HG02970 (cell line): ENCODE measurements at regions not wholly inside any gene's neighbourhood (a gene's known extent, or its start where the extent isn't known, plus 50 kb on each side); places are given as distances from the start of the nearest gene placed in this dataset.

Experiments used
- ATAC-seq: cut with Tn5 transposase; IDR thresholded peaks from one replicate; pipeline ENCODE4 v1.9.1; 2021; ENCODE audit warnings: mild to moderate bottlenecking, moderate library complexity, moderate number of reproducible peaks; ENCODE audit not compliant: unreplicated experiment, low FRiP score

DNA sequence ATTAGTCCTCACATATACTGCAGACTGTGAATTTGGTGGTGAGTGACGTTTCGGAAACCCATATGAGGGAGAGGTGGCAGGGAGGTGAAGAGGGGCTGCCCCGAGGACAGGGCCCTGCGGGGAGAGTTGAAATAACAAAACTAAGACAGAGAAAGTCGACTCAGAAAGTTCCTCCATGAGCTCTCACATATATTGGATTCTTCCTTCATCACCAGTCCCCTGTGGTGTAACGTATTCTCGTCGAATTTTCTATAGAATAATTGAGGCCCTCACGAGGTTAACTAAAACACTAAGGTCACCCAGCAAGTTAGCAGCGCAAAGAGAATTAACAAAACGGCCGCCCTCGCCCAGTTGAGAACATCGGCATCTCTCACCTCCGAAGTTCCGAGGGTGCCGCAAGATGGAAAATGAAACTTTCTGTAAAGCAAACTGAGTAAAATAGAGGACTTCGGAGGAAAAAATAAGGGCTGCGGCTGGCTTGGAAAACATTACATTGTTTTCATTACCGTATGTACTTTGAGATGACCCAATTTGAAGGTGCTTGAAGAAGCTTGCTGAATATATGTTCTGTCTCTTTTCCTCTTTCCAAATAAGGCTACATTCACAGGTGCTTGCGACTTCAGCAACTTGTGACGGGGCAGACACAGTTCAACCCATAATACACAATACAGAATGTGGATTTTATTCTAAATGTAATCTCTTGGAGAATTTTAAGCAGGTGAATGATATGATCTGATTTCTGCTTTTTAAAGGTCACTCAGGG lies 490.9 kb upstream of the JARID2 start:
- no peak for ATAC-seq

DNA sequence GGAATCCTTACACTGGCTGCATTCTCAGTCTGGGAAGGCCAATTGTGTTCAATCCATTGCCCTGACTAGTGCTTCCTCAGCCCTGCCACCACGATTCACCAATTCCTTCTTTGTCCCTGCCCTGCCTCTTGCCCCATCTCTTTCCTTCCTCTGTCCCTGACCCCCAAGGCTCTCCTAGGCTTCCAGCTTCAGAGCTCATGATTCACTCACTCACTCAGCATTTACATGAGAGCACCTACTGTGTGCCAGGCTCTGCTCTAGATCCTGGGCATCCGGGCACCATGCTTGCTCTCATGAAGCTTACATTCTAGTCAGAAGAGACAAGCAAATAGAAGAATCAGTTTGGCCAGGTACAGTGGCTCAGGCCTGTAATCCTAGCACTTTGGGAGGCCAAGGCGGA lies 489.5 kb upstream of the JARID2 start:
- no peak for ATAC-seq

DNA sequence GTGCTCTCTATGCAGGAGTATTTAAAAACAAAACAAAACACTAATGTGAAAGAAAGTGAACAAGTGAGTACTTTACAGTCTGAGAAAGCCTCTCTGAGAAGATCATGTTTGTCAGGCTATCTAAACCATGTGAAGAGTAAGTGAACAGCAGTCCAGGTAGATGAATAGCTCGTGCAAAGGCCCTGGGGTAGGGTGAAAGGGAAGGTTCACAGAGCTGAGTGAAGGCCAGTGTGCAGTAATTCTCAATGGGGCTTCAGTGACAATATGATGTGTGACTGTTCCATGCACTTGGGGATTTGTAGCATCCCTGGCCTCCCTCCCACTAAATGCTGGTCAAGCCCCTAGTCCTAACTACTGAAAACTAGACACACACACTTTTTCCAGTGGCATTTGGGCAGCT lies 488.9 kb upstream of the JARID2 start:
- ATAC-seq: no peak

DNA sequence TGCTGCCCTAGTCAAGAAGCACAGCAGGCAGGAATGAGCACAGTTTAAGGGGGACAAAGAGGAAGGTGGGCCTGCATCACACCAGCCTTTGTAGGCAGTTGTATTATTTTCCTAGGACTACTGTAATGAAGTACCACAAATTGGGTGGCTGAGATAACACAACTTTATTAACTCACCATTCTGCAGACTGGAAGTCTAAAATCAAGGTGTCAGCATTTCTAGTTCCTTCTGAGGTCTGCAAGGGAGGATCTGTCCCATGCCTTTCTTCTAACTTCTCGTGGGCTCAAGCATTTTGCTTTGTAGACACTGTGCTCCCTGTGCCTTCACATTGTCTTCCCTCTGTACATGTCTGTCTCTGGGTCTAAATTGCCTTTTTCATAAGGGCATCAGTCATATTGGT lies 488.5 kb upstream of the JARID2 start:
- no peak for ATAC-seq

DNA sequence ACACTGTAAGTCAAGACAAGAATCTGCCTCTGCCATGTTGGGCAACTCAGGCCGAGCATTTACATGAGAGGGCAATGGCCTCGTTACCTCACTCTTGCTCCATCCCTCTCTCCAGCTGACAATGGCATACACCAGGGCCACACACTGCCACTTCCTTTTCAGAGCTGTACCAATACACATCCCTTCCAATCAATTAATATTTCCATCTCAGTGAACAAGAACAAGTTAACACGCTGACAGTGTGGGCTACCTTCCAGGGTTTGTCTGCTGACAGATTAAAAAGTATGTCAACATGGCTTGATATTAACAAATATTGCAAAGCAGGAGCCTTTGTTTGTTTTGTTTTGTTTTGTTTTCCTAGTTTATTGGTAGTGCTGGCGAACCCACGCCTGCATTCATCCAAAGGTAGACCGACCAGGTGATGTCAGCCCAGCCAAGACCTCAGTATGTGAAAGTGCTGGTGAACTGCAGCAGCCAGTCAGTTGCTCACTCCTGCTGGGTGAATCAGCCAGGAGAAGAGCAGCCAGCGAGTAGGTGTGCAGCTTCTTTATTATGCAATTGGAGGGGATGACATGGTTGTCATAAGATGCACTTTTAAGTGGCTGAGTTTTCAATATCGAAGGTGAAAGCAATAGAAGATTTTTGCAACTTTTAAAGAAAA lies 487.3 kb upstream of the JARID2 start:
- ATAC-seq: no peak

DNA sequence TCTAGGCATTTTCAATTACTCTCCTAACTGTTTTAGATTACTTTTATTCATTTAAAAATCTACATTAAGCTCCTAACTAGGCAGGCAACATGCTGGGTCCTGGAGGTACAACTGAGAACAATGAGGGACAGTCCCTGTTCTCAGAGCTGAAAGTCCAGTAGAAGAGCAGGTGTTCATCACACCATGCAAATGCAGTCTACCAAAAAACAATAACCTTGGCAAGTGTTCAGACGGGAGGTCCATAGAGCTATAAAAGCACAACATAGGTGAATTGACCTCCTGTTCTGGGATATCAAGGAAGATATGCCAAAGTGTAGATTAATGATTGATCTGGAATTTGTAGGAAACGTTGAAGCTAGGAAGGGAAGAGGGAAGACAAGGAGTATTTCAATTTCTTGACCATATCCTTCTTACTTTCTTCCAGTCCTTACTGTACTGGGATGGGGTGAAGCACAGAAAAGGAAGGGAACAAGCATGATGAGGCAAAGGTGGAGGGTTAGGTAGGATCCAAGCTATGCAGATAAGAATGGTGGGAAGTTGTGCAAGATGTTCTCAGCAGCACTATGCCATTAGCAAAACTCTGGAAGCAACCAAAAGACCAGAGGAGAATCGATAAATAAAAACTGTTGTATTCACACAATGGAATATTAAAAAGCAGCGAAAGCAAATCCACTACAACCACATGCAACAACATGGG lies 485.7 kb upstream of the JARID2 start:
- no peak for ATAC-seq

DNA sequence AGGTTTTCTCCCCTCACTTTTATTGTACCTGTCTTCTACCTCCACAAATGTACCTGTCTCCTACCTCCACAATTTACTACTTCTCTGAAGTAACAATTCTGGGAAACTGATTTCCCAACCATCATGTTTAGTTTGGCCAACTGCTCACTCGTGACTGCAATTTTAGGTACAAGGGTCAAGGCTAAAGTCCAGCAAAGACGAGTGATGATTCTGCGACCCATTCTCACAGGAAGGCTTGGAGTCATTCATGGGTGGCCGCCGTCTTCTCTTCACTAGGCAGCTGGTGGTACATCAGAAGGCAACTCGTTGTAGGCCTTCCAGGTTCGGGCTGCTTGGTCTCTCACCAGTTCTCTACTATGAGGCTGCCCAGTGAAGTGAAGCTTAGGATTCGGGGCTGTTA lies 483.8 kb upstream of the JARID2 start:
- ATAC-seq: no peak

DNA sequence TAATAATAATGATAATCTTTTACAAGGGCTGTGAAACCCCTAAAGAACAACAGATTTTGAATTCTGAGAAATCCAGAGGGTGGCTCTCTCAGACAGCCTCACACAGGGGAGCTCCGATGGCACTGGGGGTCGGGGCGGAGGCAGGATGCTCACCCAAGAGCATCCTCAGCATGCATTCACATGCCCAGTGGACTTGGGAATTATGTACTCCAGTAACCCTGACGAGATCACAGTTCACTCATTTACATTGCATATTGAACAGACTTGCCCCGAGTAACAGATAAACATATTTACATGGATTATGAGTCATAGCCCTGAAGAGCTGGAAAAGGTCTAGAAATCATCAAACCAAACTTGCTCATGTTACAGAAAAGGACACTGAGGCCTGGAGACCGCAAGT lies 482.7 kb upstream of the JARID2 start:
- no peak for ATAC-seq

DNA sequence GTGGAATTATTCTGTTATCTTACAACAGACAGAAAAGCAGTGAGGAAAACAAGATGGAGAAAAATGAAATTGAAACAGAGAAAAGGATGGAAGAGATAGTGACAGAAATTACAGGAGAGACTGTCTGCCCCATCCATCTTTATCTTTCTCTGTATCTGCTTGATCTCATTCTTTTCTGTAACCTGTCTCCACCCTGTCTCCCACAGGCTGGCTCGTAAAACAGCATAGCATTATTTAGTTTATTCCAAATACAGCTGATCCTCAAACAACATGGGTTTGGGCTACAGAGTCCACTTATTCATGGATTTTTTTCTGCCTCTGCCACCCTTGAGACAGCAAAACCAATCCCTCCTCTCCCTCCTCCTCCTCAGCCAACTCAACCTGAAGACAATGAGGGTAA lies 482.3 kb upstream of the JARID2 start:
- no peak for ATAC-seq

DNA sequence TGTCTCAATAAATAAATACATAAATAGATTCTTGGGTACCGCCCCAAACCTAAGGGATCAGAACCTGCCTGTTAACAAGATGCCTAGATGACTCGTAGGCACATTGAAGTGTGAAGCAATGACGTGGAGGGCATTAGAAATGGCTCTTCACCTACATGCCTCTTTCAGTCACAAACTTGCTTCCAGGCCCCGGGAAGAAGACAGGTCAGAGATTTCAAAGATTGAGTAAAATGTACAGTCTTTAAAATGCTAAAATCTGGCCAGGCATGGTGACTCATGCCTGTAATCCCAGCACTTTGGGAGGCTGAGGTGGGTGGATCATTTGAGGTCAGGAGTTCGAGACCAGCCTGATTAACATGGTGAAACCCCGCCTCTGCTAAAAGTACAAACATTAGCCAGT lies 480.8 kb upstream of the JARID2 start:
- no peak for ATAC-seq

DNA sequence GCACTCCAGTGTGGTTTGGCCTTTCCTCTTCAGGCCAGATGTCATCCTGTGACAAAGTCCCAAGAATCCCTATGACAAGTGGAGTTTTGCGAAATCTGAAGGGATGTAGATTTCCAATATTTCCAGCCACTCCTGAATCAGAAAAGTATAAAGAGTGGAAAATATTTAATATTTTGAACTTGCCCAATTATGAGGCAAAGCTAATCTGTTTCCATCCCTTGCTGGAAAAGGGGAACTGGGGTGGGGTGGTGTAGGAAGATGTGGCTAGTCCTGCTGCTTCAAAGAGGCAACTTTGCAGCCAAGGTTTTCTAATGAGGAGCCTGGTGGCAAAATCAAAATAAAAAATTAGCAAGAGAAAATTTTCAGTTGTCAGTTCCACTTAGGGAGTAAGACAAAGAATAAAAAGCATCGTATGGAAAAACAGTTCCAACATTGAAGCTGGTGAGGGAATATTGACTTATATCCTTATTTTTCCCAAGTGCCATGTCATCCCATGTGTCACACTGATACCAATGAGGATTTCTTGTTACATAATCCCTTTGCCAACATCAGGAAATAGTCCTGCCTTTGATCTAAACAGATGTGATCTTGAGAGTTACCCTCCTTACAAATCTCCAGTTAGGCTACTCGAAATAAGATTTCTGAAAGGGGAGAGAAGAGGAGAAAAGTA lies 480.0 kb upstream of the JARID2 start:
- ATAC-seq: no peak

DNA sequence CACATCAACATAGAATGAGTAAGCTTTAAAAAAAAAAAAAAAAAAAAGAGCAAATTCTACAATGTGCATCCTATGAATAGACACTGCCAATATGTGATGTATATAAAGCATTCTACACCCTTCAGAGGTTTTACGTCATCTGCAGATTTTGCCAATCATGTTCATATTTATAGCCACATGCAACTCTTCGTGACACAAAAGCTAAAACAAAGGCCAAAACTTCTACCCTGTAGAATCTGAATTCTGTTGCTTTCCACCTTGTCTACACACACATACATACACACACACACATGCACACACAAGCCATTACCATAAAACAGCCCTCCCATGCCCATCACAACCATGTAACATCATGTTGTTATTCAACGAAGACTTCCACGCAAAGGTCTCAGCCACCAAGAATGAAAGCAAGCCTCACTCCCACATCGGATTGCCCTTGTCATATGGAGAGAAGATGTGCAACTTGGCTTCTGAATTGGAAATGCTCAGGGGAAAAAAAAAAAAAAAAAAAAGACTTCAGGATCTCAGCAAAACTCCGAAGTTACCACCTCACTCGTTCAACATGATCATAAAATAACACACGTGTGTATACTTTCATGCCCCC lies 479.4 kb upstream of the JARID2 start:
- ATAC-seq: no peak

DNA sequence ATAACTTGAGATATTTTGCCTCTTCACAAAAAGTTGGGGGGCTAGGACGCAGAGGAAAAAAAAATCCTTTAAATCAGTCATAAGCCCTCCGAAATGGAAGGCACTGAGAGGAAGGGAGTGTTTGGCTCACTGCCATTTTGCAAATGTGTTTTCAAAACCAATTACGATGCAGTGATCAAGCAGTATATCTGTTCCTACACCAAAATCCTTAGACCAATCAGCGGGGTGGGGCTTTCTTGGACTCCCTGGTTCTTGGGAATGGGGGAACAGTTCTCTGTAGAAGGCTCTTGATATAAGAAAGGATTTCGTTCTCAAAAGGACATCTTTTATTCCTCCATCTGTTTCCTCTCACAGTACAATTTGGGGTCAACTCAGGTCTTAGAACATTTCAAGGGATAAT lies 478.6 kb upstream of the JARID2 start:
- no peak for ATAC-seq

DNA sequence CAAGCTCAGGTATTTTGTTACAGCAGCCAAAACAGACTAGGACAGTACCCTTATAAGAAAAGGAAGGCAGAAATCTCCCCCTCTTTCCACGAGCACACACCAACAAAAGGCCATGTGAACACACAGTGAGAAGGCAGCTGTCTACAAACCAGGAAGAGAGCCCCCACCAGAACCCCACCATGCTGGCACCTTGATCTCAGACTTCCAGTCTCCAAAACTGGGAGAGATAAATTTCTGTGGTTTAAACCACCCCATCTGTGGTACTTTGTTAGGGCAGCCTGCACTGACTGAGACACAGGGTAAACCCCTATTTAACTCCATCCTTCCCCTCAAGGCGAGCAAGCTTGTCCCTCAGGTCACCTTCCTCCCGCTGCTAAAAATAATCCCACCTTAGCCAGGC lies 475.8 kb upstream of the JARID2 start:
- ATAC-seq: no peak

DNA sequence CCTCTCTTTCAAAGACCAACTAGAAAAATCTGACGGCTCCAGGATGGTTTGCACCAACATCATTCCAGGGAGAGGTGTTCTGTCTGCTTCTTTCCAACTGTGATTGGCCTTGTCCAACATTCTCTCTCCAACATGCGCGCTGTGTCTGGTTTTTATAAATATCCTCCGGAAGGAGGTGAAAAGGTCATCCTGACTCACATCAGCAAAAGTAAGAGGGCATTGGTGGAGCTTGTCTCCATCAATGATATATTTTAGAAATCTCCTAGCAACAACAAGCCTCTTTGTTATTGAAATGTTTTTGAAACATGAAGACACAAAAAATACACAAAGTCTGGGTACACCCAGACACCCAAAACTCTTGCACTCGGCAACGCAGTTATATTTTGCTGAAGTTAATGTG lies 475.3 kb upstream of the JARID2 start:
- ATAC-seq: no peak

DNA sequence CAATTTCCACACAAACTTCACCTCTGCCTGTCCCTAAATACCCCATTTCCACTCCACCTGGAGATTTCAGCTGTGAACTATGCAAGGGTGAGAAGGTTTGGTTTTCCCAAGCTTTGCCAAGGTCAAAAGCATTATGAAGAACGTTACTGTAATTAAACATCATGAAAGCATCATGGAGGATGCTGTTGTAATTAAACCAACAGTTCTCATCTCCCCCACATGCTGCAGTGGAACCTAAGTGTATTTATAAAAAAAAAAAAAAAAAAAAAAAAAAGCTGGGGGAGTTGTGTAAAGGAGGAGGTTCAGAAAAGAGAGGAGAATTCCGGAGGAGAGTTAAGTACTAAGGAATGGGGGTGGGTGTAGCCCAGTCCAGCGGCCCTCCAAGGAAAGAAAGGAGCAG lies 474.9 kb upstream of the JARID2 start:
- ATAC-seq: no peak

DNA sequence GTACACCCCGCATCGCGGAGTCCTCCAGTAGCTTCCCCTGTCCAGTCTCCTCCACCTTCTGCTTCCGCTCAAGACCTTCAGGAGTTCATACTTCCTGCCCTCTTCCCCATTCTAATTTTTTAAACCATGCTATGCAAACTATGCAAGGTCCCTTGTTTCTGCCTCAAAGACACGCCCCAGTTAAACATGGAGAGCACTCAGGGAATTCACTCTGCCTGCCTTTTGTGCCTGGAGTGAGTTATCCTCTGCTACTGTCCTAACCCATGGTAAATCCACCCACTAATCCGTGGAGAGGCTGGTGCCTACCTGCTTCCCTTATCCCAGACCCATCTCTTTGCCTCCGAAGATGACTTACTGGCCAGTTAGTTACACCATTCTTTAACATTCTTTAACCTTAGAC lies 473.7 kb upstream of the JARID2 start:
- no peak for ATAC-seq

DNA sequence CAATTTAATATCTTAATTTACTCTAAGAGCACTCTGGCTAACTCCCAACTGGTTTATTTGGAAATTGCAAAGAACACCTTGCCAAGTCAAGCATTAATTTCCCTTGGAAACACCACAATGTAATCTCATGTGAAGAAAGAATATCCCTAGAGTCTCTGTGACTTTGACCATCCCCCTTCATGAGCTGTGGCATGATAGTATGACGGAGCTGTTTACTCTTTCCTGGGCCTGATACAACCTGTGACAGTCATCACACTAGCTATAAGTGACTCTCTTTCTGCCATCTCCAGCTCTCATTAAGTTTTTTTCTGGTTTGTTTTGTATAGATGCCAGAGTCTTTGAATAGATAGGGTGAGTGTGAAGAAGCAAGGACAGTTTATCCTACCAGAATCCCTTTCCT lies 470.3 kb upstream of the JARID2 start:
- no peak for ATAC-seq

DNA sequence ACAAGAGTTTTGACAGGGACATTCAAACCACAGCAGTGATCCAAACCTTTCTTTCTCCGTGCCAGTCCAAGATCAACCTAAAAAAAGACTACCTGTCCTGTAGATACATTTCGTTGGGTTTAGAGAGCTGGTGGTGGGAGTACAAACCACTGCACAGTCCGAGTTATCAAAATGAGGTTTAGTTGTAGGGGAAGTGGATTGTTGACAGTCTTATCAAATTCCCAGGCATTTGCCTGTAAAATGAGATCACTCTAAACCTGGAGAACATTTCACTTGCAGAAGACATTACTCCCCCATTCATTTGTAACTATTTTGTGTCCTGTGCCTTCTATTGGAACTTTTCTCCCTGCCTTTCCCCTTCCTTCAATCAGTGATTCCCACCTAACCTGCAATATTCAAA lies 469.6 kb upstream of the JARID2 start:
- no peak for ATAC-seq

DNA sequence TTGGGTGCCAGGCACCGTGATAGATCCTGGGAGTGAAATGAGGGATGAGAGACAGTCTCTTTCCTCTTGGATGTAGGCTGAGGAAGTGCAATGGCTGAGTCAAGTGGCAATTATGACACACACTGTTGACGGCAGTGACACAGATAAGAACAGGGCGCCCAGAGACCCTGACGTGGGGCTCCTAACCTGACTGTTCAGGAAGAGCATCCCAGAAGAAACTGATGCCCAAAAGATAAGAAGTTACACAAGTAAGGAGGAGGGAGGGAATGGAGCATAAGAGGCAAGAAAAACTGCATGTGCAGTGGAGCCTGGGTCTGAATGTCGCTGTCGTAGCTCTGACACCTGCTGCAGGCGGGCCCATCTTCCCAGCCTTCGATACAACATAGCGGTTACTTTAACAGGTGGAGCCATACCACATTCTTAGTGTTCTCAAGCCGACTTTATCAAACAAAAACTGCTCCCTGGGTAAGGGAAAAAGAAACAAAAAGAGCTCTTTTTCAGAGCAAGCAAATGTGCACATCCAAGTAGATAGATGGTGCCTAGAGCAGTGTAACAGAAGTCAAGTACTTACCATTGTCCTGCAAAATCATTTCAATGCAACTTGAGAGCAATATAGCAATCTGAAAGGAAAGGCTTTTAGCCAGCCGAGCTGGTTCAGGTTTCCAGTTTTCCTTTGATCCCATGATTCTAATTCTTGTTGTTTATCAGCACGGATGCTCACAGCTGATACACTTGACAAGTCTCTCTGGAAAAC lies 463.9 kb upstream of the JARID2 start:
- ATAC-seq: no peak
